ENCODE measurements at regions not wholly inside any gene's neighbourhood (a gene's known extent, or its start where the extent isn't known, plus 50 kb on each side); places are given as distances from the start of the nearest gene placed in this dataset.
"Not testable (repeated sequence)": the region's sequence is repeated elsewhere in the genome, so short reads cannot be mapped to it uniquely, and the experiment has no call there.

DNA sequence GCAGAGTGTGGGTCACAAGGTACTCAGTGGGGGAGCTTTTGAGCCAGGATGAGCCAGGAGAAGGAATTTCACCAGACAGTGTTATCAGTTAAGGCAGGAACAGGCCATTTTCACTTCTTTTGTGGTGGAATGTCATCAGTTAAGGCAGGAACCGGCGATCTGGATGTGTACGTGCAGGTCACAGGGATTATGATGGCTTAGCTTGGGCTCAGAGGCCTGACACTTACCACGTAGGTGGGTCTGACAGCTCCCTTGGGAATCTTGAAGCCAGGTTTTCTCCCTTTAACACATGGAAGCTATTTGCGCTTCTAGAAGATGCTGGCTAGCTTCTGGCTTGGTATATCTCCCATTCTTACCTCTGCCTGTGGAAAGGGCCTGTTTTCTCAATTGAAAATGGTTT is 250.6 kb downstream of the INSC start:
- TF ChIP-seq MTA3 (IDR thresholded peaks at IDR 0.05; ENCODE audit: borderline replicate concordance); ATF7 (IDR thresholded peaks at IDR 0.05); YY1 (IDR thresholded peaks at IDR 0.05; ENCODE audit: borderline replicate concordance in 1 of 3, control insufficient read depth in 1 of 3, extremely low read depth in 1 of 3, insufficient read depth in 3 of 3, insufficient read length in 1 of 3, insufficient replicate concordance in 2 of 3, low read depth in 1 of 3, low read length in 2 of 3); ZC3H4 (CRISPR knock-in tag; IDR thresholded peaks at IDR 0.05; ENCODE audit: borderline replicate concordance); FOXK1 (CRISPR knock-in tag; IDR thresholded peaks at IDR 0.05; ENCODE audit: borderline replicate concordance); SMAD3 (CRISPR knock-in tag; conservative IDR thresholded peaks at IDR 0.05): not testable (repeated sequence)
- TF ChIP-seq, protein P1, sequence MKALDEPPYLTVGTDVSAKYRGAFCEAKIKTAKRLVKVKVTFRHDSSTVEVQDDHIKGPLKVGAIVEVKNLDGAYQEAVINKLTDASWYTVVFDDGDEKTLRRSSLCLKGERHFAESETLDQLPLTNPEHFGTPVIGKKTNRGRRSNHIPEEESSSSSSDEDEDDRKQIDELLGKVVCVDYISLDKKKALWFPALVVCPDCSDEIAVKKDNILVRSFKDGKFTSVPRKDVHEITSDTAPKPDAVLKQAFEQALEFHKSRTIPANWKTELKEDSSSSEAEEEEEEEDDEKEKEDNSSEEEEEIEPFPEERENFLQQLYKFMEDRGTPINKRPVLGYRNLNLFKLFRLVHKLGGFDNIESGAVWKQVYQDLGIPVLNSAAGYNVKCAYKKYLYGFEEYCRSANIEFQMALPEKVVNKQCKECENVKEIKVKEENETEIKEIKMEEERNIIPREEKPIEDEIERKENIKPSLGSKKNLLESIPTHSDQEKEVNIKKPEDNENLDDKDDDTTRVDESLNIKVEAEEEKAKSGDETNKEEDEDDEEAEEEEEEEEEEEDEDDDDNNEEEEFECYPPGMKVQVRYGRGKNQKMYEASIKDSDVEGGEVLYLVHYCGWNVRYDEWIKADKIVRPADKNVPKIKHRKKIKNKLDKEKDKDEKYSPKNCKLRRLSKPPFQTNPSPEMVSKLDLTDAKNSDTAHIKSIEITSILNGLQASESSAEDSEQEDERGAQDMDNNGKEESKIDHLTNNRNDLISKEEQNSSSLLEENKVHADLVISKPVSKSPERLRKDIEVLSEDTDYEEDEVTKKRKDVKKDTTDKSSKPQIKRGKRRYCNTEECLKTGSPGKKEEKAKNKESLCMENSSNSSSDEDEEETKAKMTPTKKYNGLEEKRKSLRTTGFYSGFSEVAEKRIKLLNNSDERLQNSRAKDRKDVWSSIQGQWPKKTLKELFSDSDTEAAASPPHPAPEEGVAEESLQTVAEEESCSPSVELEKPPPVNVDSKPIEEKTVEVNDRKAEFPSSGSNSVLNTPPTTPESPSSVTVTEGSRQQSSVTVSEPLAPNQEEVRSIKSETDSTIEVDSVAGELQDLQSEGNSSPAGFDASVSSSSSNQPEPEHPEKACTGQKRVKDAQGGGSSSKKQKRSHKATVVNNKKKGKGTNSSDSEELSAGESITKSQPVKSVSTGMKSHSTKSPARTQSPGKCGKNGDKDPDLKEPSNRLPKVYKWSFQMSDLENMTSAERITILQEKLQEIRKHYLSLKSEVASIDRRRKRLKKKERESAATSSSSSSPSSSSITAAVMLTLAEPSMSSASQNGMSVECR (CRISPR knock-in tag; IDR thresholded peaks at IDR 0.05): not testable (repeated sequence)
- TF ChIP-seq, protein P2, sequence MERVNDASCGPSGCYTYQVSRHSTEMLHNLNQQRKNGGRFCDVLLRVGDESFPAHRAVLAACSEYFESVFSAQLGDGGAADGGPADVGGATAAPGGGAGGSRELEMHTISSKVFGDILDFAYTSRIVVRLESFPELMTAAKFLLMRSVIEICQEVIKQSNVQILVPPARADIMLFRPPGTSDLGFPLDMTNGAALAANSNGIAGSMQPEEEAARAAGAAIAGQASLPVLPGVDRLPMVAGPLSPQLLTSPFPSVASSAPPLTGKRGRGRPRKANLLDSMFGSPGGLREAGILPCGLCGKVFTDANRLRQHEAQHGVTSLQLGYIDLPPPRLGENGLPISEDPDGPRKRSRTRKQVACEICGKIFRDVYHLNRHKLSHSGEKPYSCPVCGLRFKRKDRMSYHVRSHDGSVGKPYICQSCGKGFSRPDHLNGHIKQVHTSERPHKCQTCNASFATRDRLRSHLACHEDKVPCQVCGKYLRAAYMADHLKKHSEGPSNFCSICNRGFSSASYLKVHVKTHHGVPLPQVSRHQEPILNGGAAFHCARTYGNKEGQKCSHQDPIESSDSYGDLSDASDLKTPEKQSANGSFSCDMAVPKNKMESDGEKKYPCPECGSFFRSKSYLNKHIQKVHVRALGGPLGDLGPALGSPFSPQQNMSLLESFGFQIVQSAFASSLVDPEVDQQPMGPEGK (CRISPR knock-in tag; IDR thresholded peaks at IDR 0.05; ENCODE audit: borderline replicate concordance): not testable (repeated sequence)
